KOPT-K1 (cell line): ENCODE measurements at regions not wholly inside any gene's neighbourhood (a gene's known extent, or its start where the extent isn't known, plus 50 kb on each side); places are given as distances from the start of the nearest gene placed in this dataset.

ENCODE experiments used
- H3K27ac ChIP-seq: fragments of 200-600 bp; sonication (generic); 2 replicates; pipeline ENCODE4 v1.5.1; 2016; ENCODE audit warnings: antibody characterized with exemption, mild to moderate bottlenecking, low read depth, low read length; ENCODE audit not compliant: poor library complexity, severe bottlenecking
- H3K36me3 ChIP-seq: fragments of 200-600 bp; sonication (generic); 2 replicates; pipeline ENCODE4 v1.5.1; 2017; ENCODE audit warnings: antibody characterized with exemption, mild to moderate bottlenecking, low read length, moderate library complexity; ENCODE audit not compliant: insufficient read depth
- H3K9me3 ChIP-seq: fragments of 200-600 bp; sonication (generic); 2 replicates; pipeline ENCODE4 v1.5.1; 2017; ENCODE audit warnings: antibody characterized with exemption, low read length, mild to moderate bottlenecking; ENCODE audit not compliant: insufficient read depth, poor library complexity, severe bottlenecking

DNA sequence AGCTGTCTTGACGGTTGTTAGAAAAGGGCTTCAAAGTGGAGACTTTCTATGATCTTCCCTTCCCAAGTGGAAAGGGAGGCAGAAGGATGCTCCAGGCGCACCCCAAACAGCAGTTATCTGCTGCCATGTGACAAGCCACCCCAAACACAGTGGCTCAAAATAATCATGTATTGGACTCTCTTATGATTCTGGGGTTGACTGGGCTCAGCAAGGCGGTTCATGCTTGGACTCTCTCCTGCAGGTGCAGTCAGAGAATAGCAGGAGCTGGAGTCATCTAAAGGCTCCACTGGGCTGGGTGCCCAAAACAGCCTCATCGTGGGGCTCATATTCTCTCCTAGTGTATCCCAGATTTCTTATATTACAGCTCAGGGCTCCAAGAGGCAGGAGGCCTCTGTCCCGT, 177.6 kb upstream of the IER5L start:
- Histone ChIP-seq H3K9me3 (peaks cover 11% of the 10 kb centered on the region), H3K36me3 (no peaks in the 10 kb centered on the region), H3K27ac (no peak overlapping the region)

GRCh38 chr9:129354498-129354897, 176.4 kb upstream of the IER5L start:
- H3K36me3 ChIP-seq = no peaks in the 10 kb centered on the region
- H3K9me3 ChIP-seq = peaks cover 11% of the 10 kb centered on the region
- H3K27ac ChIP-seq = no peak overlapping the region

DNA sequence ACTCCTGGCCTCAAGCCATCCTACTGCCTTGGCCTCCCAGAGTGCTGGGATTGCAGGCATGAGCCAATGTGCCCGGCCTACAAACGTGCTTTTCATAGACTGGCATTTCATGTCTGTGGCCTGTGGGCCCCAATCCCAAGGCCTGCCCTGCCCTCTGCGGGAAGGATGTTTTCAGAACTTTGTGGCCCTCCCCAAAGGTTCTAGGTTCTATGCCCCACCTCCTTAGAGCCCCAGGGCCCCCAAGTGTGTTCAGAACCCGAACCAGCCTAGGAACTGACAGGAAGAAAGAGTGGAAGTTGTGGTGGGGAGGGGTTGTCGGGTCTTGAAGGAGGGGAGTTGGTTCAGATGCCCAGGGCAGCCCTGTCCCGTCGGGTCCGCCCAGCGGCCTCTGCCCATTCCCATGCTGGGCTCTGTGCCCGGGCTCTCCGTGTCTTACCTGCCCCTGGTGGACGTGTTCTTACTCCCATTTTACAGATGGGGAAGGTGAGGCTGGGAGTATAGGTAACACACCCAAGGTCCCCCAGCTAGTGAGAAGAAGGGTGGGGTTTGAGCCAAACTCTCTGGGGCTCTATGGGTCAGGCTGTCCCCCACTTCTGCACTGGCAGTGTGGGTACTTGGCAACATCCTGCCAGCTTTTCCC, 175.8 kb upstream of the IER5L start:
- H3K9me3 ChIP-seq = peaks cover 11% of the 10 kb centered on the region
- no peak overlapping the region for H3K27ac ChIP-seq
- H3K36me3 ChIP-seq = no peaks in the 10 kb centered on the region

DNA sequence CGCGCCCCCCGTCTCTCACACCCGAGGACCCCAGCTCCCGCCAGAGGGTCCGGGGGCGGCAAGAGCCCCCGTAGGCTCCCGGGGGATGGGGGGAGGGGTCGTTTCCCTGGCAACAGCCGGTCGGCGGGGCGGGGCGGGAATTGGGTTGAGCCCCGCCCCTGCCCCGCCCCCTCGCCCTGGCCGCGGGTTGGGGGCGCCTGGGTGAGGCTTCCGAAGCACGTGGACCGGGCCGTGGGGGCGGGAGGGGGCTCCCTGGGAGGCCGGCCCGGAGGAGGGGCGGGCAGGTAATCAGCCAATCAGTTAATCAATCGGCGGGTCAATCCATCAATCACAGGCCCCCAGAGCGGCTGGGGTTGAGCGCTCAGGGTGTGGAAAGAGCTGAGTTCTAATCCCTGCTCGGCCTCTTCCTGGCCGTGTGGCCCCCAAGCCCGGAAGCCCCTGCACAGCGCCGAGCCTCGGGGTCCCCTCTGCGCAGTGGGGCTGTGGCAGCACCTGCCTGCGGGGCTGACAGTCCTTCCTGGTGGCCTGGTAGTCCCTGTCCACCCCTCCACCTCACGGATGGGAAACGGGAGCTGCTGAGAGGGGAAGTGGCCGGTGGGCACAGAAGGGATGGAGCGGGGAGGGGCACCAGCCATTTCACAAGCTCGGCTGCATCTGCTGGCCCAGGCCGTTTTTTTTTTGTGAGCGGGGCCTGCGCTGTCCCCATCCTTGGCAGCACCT, 174.2 kb upstream of the IER5L start:
- peaks cover 11% of the 10 kb centered on the region for H3K9me3 ChIP-seq
- no peak overlapping the region for H3K27ac ChIP-seq
- no peaks in the 10 kb centered on the region for H3K36me3 ChIP-seq

DNA sequence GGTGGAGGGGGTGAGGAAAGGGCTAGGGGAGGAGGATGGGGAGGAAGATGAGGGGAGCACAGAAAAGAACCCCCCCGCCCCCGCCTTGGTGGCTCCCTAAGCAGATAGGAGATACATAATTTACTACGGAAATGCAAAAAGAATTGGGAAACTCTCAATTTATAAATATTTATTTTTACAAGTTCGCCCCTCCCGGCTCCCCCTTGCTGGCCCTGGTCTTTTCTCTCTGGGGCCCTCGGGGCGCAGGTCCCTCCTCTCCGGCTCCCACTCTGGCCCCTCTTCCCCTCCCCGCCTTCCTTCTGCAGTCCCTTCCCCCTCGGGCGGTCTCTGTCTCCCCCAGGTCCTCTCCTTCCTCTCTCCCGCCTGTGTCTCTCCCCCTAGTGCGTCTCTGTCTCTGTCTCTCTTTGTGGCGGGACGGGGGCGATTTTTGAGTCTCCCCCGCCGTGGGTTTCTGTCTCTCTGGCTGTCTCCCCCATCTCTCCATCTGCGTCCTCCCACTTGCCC, 173.6 kb upstream of the IER5L start:
- no peaks in the 10 kb centered on the region for H3K36me3 ChIP-seq
- no peak overlapping the region for H3K27ac ChIP-seq
- peaks cover 11% of the 10 kb centered on the region for H3K9me3 ChIP-seq

- Histone ChIP-seq H3K36me3 (no peaks in the 10 kb centered on the region), H3K9me3 (peaks cover 9% of the 10 kb centered on the region), H3K27ac (no peak overlapping the region)
Observed at GRCh38 chr9:129351058-129351641, 173.1 kb upstream of the IER5L start.

DNA sequence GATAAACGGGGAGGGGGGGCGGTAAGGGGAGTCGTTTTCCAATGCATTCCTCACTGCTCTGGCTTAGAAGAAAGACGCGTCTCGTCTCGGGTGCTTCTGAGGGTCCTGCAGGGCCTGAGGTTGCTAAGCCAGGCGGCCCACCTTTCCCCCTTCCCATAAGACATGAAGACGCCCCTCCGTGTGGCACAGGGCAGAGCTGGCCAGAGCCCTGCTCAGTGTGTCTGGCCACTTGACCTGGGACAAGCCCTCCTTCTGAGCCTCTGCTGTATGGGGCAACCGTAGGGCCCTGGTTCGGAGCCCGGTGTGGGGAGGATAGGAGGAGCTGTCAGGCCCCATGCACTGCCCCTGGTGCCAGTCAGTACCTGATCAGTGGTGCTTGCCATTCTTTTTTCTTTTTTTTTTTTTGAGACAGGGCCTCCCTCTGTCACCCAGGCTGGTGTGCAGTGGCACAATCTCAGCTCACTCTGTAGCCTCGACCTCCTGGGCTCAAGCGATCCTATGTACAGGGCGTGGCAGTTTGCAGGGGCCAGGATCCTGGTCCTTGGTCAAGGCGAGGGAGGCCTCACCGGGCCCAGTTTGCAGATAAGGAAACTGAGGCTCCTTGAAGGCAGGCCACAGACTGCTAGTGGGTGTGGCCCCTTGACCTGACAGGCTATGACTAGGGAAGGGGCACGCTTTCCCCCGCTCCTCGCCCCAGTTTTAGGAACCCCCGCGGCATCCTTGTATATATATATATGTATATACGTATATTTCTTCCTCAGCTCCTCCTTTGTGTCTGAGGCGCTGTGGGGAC, 172.3 kb upstream of the IER5L start:
- no peaks in the 10 kb centered on the region for H3K36me3 ChIP-seq
- no peak overlapping the region for H3K27ac ChIP-seq
- H3K9me3 ChIP-seq = peaks cover 1% of the 10 kb centered on the region

- no peak overlapping the region for H3K27ac ChIP-seq
- H3K36me3 ChIP-seq = no peaks in the 10 kb centered on the region
- no peaks in the 10 kb centered on the region for H3K9me3 ChIP-seq
Observed at GRCh38 chr9:129349665-129349947, 171.5 kb upstream of the IER5L start.

- no peaks in the 10 kb centered on the region for H3K9me3 ChIP-seq
- no peaks in the 10 kb centered on the region for H3K36me3 ChIP-seq
- no peak overlapping the region for H3K27ac ChIP-seq
Observed at GRCh38 chr9:129348890-129349664, 171.0 kb upstream of the IER5L start.

GRCh38 chr9:129347316-129348120, 169.5 kb upstream of the IER5L start:
- Histone ChIP-seq H3K27ac (no peak overlapping the region), H3K36me3 (no peaks in the 10 kb centered on the region), H3K9me3 (no peaks in the 10 kb centered on the region)

- no peak overlapping the region for H3K27ac ChIP-seq
- no peaks in the 10 kb centered on the region for H3K36me3 ChIP-seq
- no peaks in the 10 kb centered on the region for H3K9me3 ChIP-seq
Observed at GRCh38 chr9:129346046-129346445, 168.0 kb upstream of the IER5L start.

DNA sequence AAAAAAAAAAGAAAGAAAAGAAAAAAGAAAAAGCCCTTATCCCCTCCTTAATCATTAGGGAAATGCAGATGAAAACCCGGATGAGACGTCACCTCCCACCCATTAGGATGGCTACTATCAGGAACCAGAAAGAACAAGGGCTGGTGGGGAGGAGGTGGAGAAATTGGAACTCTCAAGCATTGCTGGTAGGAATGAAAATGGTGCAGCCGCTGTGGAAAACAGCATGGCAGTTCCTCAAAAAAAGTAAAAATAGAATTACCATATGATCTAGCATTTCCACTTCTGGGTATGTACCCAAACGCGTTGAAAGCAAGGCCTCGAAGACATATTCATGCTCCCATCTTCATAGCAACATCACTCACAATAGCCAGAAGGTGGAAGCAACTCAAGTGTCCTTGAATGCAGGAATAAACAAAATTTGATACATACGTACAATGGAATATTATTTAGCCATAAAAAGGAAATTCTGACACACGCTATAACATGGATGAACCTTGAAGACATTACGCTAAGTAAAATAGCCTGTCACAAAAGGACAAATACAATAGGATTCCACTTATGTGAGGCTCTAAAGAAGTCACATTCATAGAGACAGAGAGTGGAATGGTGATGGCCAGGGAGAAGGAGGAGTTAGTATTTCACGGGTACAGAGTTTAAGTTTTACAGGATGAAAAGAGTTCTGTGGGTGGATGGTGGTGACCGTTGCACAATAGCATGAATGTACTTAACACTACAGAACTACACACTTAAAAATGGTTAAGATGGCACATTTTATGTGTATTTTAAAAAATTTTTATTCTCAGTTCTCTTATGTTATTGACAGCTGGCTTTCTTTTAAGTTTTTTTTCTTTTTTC, 166.8 kb upstream of the IER5L start:
- no peaks in the 10 kb centered on the region for H3K36me3 ChIP-seq
- no peaks in the 10 kb centered on the region for H3K9me3 ChIP-seq
- H3K27ac ChIP-seq = no peak overlapping the region
